GM10266 (cell line): ENCODE measurements at regions not wholly inside any gene's neighbourhood (a gene's known extent, or its start where the extent isn't known, plus 50 kb on each side); places are given as distances from the start of the nearest gene placed in this dataset.

Experiments used
- DNase-seq: peaks from one replicate; pipeline ENCODE4 v3.0.0; 2012; ENCODE audit errors: extremely low spot score
- TF ChIP-seq, protein P1 (sequence below): IDR thresholded peaks from 2 replicates; pipeline ENCODE4 v1.5.1; 2012; ENCODE audit warnings: mild to moderate bottlenecking, low read depth; ENCODE audit not compliant: control insufficient read depth, insufficient read depth; ENCODE audit errors: missing control alignments

DNA sequence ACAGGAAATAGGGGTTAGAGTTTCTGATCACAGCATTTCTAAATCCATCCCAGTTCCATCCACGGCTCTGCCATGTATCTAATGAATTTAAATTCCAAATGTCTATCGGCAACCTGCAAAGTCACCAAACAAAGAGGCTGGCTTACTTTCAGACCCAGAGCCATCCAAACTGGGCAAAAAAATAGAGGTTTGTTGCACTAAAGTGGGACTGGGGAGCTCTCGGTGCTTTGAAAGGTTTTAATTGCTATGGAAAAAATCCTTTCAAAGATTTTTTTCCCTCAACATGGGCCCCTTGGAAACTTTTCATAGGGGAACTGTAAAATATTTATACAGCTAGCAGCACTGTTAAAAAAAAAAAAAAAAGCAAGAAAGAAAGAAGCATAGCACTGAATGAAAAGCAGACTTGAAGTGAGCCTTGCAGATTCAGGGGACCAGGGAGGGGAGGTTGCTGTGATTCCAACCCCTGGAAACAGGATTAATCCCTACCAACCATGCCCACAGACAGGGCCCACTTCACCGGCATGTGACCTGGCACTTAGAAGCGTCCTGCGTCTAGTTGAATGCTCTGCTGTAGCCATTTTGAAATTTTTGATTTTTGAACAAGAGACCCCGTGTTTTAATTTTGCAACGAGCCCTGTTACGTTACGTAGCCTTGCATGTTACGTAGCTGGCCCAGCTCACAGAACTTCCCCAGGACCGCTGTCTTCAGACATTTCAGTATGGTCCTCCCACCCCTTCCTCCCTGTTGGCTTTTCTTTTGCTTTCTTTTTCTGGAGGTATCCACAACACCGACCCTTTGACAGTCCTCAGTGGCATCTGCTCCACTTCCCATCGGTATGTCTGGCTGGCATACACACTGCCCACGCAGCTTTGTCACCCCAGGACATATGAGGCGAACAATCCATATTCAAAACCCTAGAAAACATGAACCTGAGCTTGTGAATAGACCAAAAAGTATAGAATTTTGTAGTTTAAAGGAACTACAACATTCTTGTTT, 105.3 kb upstream of the NFIB start:
- TF ChIP-seq, protein P1, sequence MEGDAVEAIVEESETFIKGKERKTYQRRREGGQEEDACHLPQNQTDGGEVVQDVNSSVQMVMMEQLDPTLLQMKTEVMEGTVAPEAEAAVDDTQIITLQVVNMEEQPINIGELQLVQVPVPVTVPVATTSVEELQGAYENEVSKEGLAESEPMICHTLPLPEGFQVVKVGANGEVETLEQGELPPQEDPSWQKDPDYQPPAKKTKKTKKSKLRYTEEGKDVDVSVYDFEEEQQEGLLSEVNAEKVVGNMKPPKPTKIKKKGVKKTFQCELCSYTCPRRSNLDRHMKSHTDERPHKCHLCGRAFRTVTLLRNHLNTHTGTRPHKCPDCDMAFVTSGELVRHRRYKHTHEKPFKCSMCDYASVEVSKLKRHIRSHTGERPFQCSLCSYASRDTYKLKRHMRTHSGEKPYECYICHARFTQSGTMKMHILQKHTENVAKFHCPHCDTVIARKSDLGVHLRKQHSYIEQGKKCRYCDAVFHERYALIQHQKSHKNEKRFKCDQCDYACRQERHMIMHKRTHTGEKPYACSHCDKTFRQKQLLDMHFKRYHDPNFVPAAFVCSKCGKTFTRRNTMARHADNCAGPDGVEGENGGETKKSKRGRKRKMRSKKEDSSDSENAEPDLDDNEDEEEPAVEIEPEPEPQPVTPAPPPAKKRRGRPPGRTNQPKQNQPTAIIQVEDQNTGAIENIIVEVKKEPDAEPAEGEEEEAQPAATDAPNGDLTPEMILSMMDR, result no peak
- DNase-seq, result no peak

DNA sequence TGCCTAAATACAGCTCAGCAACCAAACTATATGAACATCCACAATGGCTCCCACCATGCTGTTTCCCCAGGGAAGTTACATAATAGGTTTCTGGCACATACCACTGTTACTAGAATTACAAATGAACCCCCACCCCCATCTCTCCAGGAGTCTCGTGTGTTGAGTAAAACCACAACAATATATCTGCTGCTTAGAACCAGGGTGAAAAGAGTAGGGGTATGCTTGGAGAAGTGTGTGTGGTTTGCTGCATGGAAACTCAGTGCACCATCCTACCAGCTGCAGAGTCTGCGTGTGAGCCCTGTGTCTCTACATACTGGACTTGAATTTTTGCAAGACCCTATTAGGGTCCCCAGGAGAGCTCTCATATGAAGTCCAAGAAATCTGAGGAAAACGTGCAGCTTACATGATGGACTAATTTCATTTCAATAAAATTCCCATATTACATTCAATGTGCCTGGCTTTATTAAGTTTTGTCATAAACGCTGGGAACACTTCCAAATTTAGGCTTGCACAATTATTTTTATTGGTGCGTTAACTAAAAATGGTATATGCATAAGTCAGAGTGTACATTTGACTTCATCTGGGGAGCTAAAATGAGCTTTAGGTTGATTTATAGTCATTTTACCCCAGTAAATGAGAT, 104.5 kb upstream of the NFIB start:
- TF ChIP-seq, protein P1, result no peak
- DNase-seq, result no peak

DNA sequence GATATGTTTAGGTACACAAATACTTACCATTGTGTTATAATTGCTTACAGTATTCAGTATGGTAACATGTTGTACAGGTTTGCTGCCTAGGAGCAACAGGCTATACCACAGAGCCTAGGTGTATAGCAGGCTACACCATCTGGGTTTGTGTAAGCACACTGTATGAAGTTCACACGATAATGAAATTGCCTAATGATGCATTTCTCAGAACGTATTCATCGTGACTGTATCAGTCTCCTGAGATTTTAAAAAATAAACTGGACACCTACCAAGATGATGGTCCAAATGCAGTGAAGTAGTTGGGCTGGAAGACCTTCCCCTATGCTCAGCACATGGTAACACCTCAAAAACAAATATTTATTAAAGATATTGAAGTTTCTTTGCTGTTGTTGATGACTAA, 103.3 kb upstream of the NFIB start:
- no peak for DNase-seq
- TF ChIP-seq, protein P1, result no peak

DNA sequence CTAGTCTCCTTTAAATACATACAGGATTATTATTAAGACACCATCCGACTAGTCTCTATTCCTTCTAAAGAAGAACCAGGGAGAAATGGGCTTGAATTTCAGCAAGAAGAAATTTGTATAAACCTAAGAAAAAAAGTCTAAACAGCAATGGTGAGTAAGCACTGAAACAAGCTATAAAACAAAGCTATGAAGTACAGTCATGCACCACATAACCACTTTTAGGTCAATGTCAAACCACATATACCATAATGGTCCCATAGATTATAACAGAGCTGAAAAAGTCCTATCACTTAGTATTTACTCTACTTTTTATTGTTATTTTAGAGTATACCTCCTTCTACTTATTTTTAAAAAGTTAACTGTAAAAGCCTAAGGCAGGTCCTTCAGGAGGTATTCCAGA, 102.0 kb upstream of the NFIB start:
- DNase-seq, result no peak
- TF ChIP-seq, protein P1, result no peak

DNA sequence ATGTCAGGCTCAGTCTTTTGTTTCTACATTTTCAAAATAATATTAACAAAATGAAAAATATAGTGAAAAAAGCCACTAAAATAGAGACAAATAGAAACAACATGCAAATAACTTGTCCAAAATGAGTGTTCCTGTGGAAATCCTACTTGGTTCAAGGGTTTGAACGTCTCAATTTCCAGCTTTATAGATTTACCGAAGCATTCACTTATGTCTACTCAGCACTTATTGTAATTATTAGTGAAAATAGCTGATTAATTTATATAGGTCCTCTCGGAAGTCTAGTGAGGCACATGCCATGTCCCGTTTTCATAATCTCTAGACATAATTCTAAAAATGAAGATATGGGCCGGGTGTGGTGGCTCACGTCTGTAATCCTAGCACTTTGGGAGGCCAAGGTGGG, 99.9 kb upstream of the NFIB start:
- TF ChIP-seq, protein P1, result no peak
- no peak for DNase-seq

DNA sequence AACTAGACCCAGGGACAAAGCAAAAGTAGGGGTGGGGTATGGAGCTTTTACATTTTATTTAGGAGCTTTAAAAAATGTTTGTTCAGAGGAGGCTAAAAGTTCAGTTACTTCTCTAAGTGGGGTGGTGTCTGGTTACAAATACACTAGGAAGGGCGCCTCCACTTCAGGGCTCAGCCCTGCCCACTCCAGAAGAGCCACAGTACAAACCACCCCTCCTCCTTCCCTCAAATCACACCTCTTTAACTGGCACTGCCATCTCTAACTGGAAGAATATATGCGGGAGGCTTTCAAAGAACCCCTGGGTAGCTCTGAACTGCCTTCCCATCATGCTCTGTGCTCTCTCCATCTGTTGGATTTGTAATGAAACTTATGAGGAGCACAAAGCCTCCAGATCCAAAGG, 98.8 kb upstream of the NFIB start:
- DNase-seq, result no peak
- TF ChIP-seq, protein P1, result no peak

DNA sequence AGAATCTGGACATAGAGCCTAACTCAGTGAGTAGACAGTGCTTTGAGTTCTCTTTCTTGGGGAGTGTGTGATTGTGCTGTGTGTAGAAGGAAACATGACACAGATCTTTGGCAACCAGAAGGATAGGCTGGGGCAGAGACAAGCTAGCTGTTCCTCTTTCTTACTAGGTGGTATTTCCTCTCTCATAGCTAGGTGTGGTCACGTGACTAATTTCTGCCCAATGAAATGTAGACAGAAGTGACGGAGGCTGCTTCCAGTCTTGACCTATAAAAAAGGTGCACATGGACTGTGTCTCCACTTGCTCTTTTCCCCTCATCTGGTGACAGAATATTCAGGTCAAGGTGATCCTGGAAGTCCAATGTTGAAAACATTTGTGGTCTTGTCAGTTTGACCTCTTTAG, 92.5 kb upstream of the NFIB start:
- DNase-seq, result no peak
- TF ChIP-seq, protein P1, result no peak
